ENCODE measurements at regions not wholly inside any gene's neighbourhood (a gene's known extent, or its start where the extent isn't known, plus 50 kb on each side); places are given as distances from the start of the nearest gene placed in this dataset.
A peak's percentile ranks its signal among the peaks of the same experiment; 100 is the strongest.
"Not testable (repeated sequence)": the region's sequence is repeated elsewhere in the genome, so short reads cannot be mapped to it uniquely, and the experiment has no call there.

DNA sequence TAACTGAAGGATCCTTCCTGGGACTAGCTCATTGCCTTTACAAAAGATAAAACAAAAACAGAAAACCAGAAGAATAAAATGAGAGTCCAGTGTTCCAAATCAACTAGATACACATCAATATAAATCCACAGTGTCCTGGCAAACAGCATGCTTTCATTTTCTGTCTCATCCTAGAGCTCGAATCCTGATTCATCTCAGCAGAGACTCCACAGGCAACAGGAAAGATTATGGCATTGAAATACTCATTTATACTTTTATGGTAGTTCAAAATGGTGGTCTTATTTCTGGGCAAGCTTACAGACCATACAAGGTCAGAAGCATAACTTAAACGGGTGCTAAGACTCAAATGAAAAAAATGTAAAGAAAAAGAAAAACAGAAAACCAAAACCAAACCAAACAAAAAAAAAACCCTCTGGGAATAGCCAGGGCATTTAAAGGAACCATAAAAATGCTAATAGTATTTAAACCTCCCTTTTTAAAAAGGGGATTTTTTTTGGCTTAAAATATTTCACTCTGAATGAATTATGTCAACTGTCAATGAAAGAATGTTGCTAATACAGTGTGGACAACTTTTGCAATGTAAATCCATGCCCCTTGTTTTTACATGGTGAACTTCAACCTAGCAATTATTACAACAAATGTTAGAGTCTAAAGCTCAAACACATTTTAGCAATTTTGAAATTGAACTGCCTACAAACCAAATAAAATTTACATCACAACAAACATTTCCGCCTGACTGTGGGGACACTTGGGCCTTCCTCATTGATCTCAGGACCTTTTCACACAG, 57.9 kb downstream of the GPR101 start:
- no peak for DNase-seq
- no peak for TF ChIP-seq GATA1 (IDR thresholded peaks at IDR 0.05; ENCODE audit: low read depth, low read length)
- no peak for TF ChIP-seq POLR2A (IDR thresholded peaks at IDR 0.05; ENCODE audit: low read length)

DNA sequence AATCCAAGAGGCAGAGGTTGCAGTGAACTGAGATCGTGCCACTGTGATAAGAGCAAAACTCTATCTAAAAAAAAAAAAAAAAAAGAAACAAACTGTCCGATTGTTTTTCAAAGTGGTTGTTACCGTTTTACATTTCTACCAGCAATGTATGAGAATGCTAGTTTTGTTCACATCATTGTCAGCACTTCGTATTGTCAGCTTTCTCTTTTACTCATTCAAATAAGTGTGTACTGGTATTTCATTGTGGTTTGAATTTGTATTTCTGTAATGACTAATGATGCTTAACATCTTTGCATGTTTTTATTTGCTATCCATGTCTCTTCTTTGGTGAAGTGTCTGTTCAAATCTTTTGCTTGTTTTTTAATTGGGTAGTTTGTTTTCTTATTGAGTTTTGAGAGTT, 65.8 kb downstream of the GPR101 start:
- DNase-seq, result no peak
- TF ChIP-seq POLR2A (IDR thresholded peaks at IDR 0.05; ENCODE audit: low read length) (no peak), GATA1 (IDR thresholded peaks at IDR 0.05; ENCODE audit: low read depth, low read length) (no peak)

- no peak for DNase-seq
- TF ChIP-seq GATA1 (IDR thresholded peaks at IDR 0.05; ENCODE audit: low read depth, low read length), result no peak
- no peak for TF ChIP-seq POLR2A (IDR thresholded peaks at IDR 0.05; ENCODE audit: low read length)
Observed at GRCh38 chrX:136963973-136964372, 69.8 kb downstream of the GPR101 start.

DNA sequence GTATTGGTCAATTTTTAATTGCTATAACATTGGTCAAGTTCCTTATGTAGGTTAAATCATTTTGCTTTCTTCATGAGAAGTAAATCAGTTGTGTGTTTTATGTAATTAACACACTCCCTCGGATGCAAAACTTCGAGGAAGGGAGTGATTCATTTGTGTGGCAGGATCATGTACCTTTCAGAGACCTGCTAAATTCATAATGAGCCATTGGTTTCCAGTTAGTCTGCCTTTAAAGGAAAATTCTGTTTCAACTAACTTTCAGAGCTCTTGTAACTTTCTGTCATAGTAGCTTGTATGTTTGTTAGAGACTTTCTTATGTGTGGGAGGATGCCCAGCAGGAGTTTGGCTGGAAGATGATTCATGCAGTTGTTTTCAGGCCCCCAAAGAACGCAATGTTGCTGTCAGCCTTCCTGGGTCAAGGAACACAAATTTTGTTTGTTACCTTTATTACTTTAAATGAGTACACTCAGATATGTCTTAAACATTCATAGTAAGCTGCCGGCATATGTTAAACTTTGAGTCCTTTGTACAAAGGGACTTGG, 72.1 kb downstream of the GPR101 start:
- TF ChIP-seq GATA1 (IDR thresholded peaks at IDR 0.05; ENCODE audit: low read depth, low read length) (no peak), POLR2A (IDR thresholded peaks at IDR 0.05; ENCODE audit: low read length) (no peak)
- no peak for DNase-seq

DNA sequence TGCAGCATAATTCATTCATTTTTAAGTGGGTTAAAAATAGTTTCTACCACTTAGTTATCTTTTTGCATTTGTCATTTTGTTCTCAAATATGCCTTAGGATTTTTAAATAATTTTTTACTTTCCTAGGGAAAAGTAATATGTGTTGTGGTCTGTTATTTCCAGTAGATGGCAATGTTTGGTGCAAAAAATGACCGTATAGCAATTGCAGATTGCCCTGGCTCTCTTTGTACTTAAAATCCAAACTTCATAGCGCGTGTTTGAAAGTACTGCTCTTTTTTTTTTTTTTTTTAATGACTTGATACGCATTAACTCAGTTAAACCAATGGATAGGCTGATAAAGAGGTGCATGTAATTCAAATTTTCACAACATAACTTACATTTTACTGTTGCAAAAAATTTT, 74.4 kb upstream of the RBMX start:
- DNase-seq, result peak; percentile 10 to 15
- TF ChIP-seq GATA1 (IDR thresholded peaks at IDR 0.05; ENCODE audit: low read depth, low read length) (no peak), POLR2A (IDR thresholded peaks at IDR 0.05; ENCODE audit: low read length) (no peak)

DNA sequence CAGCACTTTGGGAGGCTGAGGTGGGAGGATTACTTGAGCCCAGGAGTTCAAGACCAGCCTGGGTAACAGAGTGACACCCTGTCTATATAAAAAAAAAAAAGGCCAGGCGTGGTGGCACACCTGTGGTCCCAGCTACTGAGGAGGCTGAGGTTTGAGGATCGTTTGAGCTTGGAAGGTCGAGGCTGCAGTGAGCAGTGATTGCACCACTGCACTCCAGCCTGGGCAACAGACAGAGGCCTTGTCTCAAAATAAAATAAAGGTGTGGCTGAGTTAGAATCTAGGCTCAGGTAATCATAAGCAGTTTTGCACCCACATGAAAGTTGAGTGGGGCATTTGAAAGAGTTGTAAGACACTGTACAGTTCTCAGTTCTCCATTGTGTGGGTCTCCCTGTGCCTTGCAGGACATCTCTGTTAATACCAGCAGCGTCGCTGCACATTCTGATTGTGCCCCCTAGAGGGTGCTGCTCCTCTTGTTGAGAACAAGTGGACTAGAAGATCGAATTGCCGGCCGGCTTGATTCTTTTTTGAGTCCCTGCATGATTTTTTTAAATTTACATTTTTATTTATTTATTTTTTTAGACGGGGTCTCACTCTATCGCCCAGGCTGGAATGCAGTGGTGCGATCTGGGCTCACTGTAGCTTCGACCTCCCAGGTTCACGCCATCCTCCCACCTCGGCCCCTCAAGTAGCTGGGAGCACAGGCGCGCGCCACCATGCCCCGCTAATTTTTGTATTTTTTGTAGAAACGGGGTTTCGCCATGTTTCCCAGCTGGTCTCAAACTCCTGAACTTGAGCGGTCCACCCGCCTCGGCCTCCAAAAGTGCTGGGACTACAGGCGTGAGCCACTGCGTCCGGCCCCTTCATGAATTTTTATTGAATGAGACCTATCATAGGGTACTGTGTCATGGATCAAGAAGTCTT, 73.6 kb upstream of the RBMX start:
- TF ChIP-seq POLR2A (IDR thresholded peaks at IDR 0.05; ENCODE audit: low read length) (no peak), GATA1 (IDR thresholded peaks at IDR 0.05; ENCODE audit: low read depth, low read length) (no peak)
- peak; percentile 68 to 69 for DNase-seq

DNA sequence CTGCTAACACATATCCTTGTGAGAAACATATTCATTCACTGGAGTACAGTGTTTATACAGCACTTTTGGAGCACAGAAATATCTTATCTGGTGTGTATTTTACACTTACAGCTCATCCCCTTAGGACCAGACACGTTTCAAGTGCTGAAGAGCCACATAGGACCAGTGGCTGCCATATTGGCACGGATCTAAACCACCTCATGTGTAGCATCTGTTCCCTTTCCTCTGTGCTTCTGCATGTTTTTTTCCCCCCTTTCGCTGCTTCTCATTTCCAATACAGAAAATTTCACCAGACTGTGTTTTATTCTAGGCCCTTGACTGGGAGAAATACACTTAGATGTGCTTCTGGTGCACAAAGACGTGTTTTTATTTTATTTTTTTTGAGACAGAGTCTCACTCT, 69.7 kb upstream of the RBMX start:
- DNase-seq, result no peak
- TF ChIP-seq GATA1 (IDR thresholded peaks at IDR 0.05; ENCODE audit: low read depth, low read length) (no peak), POLR2A (IDR thresholded peaks at IDR 0.05; ENCODE audit: low read length) (no peak)

GRCh38 chrX:136941396-136942337, 61.1 kb upstream of the RBMX start:
- TF ChIP-seq POLR2A (IDR thresholded peaks at IDR 0.05; ENCODE audit: low read length), result no peak
- TF ChIP-seq GATA1 (IDR thresholded peaks at IDR 0.05; ENCODE audit: low read depth, low read length), result no peak
- no peak for DNase-seq

DNA sequence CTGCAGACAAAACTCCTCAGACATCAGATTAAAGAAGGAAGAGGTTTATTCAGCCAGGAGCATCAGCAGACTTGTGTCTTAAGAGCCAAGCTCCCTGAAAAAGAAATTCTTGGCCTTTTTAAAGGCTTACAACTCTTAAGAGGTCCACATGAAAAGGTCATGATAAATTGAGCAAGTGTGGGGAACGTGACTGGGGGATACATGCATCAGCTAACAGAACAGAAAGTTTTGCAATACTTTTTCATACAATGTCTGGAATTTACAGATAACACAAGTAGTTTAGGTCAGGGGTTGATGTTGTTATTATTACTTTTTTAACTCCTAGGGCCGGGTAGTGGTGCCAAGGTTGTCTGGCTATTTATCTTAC, 55.6 kb upstream of the RBMX start:
- DNase-seq, result no peak
- TF ChIP-seq GATA1 (IDR thresholded peaks at IDR 0.05; ENCODE audit: low read depth, low read length) (no peak), POLR2A (IDR thresholded peaks at IDR 0.05; ENCODE audit: low read length) (no peak)

GRCh38 chrX:136935533-136936182, 55.1 kb upstream of the RBMX start:
- not testable (repeated sequence) for DNase-seq

DNA sequence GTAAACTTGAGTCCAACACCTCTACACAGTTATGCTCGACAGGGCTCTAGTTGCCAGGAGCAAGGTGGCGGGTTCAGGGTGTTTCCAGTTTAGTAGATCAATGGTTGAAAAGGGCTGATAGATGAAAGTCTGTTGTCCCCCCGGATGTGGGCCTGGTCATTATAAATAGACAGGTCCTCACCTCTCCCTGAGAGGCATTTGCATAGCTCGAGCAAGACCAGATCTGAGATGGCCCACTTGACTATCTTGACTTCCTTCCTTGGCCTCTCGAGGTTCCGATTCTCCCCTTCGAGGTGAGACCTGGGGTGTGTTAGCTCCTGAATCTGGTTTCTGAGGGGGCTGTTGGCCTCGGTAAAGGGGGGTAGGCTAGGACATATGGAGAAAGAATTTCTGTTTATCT, 54.1 kb upstream of the RBMX start:
- not testable (repeated sequence) for DNase-seq

DNA sequence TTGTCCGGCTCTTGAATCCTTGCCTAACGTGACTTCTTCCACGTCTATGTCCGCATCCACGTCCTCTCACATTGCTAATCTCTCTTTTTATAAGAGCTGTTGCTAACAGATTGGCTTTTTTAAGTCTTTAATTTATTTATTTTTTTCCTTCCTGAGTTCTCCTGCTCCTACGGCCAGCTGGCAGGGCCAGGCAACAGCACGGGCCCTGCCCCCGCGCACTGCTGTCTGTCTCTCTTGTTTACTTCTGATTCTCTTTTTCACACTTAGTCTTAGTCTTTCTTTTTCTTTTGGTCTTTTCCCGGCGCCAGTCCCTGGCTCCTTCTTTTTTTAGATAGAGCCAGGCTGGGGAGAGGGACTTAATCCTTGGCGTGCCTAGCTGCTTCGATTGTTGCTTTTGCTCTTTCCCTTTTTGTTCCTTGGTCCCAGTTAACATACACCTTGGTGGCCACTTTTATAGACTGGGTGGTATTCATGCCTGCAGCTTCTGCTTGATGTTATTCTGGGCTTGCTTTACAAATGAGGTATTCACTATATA, 53.2 kb upstream of the RBMX start:
- DNase-seq, result no peak
- TF ChIP-seq GATA1 (IDR thresholded peaks at IDR 0.05; ENCODE audit: low read depth, low read length) (no peak), POLR2A (IDR thresholded peaks at IDR 0.05; ENCODE audit: low read length) (no peak)

- DNase-seq, result no peak
- TF ChIP-seq POLR2A (IDR thresholded peaks at IDR 0.05; ENCODE audit: low read length) (no peak), GATA1 (IDR thresholded peaks at IDR 0.05; ENCODE audit: low read depth, low read length) (no peak)
Observed at GRCh38 chrX:136931661-136932060, 51.1 kb upstream of the RBMX start.

Data from erythroblast (primary cell).